ENCODE measurements at regions not wholly inside any gene's neighbourhood (a gene's known extent, or its start where the extent isn't known, plus 50 kb on each side); places are given as distances from the start of the nearest gene placed in this dataset.
"Not testable (repeated sequence)": the region's sequence is repeated elsewhere in the genome, so short reads cannot be mapped to it uniquely, and the experiment has no call there.

DNA sequence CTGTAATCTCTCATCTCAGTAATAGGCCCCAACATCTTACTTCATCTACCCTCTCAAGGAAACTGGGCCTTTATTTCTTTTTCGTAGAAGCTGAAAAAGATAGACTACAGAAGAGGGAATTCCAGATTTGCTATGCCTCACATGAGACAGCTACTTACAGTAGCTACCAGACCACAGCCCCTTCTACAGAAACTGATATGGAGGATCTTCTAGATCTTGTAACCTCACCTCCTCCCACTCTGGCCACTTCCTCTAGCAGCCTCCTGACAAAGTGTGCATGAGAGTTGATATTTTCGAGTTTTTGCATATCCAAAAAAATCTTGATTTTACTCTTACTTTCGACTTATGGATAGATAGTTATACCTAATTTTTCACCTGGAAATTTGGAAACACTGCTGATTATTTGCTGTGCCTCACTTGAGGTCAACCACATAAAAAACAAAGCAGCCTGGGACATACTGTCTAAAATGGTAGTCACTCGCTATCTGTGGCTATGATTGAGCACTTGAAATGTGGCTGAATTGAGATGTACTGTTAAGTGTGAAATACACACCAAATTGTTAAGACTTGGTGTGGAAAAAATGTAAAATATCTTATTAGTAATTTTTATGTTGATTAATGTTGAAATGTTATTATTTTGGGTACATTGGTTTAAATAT lies 86.3 kb upstream of the NID2 start:
- whole genome bisulfite sequencing, 2 experiments (ENCODE audit: insufficient coverage in 2 of 2), result 100% methylated on average over 1 of the region's 4 CpGs; no CpG with 5 or more reads in 1 of the 2 experiments
- H3K36me3 ChIP-seq (ENCODE audit: control insufficient read depth, insufficient read depth, low read length), result no peaks in the 10 kb centered on the region
- no peaks in the 10 kb centered on the region for H3K9me3 ChIP-seq (ENCODE audit: control insufficient read depth, low read length)
- no peak overlapping the region for H3K27ac ChIP-seq (ENCODE audit: low read depth, low read length, severe bottlenecking)
- H3K4me1 ChIP-seq (ENCODE audit: control insufficient read depth, insufficient read depth, low read length, poor library complexity, severe bottlenecking), result no peaks in the 10 kb centered on the region
- H3K4me3 ChIP-seq (ENCODE audit: extremely low read depth, insufficient read depth, low read length, poor library complexity, severe bottlenecking), result no peak overlapping the region

DNA sequence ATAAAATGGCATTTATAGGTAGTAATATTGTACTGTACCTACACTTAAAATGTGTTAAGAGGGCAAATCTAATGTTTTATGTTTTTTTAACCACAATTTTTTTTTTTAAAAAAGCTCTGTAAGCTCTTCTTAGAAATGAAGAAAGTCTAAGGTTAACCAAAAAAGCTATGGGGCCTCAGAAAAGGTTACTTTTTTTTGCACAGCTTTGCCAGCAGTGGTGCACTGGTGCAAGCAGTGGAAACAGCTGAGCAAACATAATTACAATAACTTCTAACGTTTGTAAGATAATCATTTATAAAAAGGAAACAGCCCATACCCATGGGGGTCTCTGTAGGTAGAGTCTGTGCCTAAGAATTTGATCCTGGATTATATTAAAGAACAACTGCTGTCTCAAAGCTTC lies 85.1 kb upstream of the NID2 start:
- H3K4me3 ChIP-seq (ENCODE audit: extremely low read depth, insufficient read depth, low read length, poor library complexity, severe bottlenecking), result no peak overlapping the region
- no CpG with 5 or more reads among the region's 1 CpG for WGBS, 2 experiments (ENCODE audit: insufficient coverage in 2 of 2)
- H3K27ac ChIP-seq (ENCODE audit: low read depth, low read length, severe bottlenecking), result no peak overlapping the region
- no peaks in the 10 kb centered on the region for H3K4me1 ChIP-seq (ENCODE audit: control insufficient read depth, insufficient read depth, low read length, poor library complexity, severe bottlenecking)
- no peaks in the 10 kb centered on the region for H3K9me3 ChIP-seq (ENCODE audit: control insufficient read depth, low read length)
- no peaks in the 10 kb centered on the region for H3K36me3 ChIP-seq (ENCODE audit: control insufficient read depth, insufficient read depth, low read length)

DNA sequence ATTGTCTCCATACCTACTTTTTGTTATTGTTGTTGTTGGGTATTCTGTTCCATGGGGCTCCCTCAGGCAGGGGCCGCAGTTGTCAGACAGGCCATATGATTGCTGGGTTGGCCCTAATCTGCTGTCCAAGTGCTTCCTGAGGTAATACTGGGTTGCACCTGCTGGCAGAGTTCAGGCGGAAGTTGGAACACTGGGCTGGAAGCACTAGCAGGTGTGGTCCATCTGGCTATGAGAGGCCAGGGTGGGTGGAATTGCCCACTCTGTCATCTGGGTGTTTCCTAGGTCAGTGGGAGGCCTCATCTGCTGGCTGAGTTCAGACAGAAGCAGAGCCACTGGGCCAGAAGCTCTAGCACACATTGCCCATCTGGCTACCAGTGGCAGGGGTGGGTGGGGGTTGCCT lies 81.3 kb upstream of the NID2 start:
- Histone ChIP-seq H3K9me3 (ENCODE audit: control insufficient read depth, low read length) (no peaks in the 10 kb centered on the region), H3K36me3 (ENCODE audit: control insufficient read depth, insufficient read depth, low read length) (no peaks in the 10 kb centered on the region), H3K4me3 (ENCODE audit: extremely low read depth, insufficient read depth, low read length, poor library complexity, severe bottlenecking) (no peak overlapping the region), H3K27ac (ENCODE audit: low read depth, low read length, severe bottlenecking) (no peak overlapping the region), H3K4me1 (ENCODE audit: control insufficient read depth, insufficient read depth, low read length, poor library complexity, severe bottlenecking) (no peaks in the 10 kb centered on the region)
- WGBS, 2 experiments (ENCODE audit: insufficient coverage in 2 of 2), result 80 to 88% methylated on average over 1 to 2 of the region's 2 CpGs

DNA sequence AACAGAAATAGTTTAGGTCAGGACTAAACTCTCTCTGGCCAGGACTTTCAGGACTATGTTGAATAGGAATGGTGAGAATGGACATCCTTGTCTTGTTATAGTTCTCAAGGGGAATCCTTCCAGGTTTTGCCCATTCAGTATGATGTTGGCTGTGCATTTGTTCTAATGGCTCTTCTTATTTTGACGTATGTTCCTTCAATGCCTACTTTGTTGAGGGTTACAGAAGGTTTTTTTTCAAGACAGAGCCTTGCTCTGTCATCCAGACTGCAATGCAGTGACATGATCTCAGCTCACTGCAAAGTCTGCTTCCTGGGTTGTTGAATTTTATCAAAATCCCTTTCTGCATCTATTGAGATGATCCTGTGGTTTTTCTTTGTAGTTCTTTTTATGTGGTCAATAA lies 79.5 kb upstream of the NID2 start:
- Histone ChIP-seq H3K4me1 (ENCODE audit: control insufficient read depth, insufficient read depth, low read length, poor library complexity, severe bottlenecking) (no peaks in the 10 kb centered on the region), H3K27ac (ENCODE audit: low read depth, low read length, severe bottlenecking) (no peak overlapping the region), H3K36me3 (ENCODE audit: control insufficient read depth, insufficient read depth, low read length) (no peaks in the 10 kb centered on the region), H3K9me3 (ENCODE audit: control insufficient read depth, low read length) (no peaks in the 10 kb centered on the region), H3K4me3 (ENCODE audit: extremely low read depth, insufficient read depth, low read length, poor library complexity, severe bottlenecking) (no peak overlapping the region)
- WGBS, 2 experiments (ENCODE audit: insufficient coverage in 2 of 2), result 60 to 82% methylated on average over 1 of the region's 1 CpG

DNA sequence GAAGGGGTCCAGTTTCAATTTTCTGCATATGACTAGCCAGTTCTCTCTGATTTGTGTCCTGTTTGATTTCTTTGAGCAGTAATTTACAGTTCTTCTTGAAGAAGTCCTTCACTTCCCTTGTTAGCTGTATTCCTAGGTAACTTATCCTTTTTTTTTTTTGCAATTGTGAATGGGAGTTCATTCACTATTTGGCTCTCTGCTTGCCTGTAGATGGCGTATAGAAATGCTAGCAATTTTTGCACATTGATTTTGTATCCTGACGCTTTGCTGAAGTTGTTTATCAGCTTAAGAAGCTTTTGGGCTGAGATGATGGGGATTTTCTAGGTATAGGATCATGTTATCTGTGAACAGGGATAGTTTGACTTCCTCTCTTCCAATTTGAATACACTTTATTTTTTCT lies 77.6 kb upstream of the NID2 start:
- no peaks in the 10 kb centered on the region for H3K4me1 ChIP-seq (ENCODE audit: control insufficient read depth, insufficient read depth, low read length, poor library complexity, severe bottlenecking)
- no peaks in the 10 kb centered on the region for H3K9me3 ChIP-seq (ENCODE audit: control insufficient read depth, low read length)
- 79 to 80% methylated on average over 1 to 2 of the region's 2 CpGs for WGBS, 2 experiments (ENCODE audit: insufficient coverage in 2 of 2)
- no peak overlapping the region for H3K4me3 ChIP-seq (ENCODE audit: extremely low read depth, insufficient read depth, low read length, poor library complexity, severe bottlenecking)
- H3K27ac ChIP-seq (ENCODE audit: low read depth, low read length, severe bottlenecking), result no peak overlapping the region
- H3K36me3 ChIP-seq (ENCODE audit: control insufficient read depth, insufficient read depth, low read length), result no peaks in the 10 kb centered on the region

DNA sequence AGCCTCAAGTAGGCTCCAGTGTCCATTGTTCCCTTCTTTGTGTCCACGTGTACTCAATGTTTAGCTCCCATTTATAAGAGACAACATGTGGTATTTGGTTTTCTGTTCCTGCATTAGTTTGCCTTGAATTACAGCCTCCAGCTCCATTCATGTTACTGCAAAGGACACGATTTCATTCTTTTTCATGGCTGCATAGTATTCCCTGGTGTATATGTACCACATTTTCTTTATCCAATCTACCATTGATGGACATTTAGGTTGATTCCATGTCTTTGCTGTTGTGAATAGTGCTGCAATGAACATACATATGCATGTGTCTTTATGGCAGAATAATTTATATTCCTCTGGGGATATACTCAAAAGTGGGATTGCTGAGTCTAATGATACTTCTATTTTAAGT lies 75.2 kb upstream of the NID2 start:
- not testable (repeated sequence) for H3K4me1 ChIP-seq (ENCODE audit: control insufficient read depth, insufficient read depth, low read length, poor library complexity, severe bottlenecking); H3K36me3 ChIP-seq (ENCODE audit: control insufficient read depth, insufficient read depth, low read length); H3K9me3 ChIP-seq (ENCODE audit: control insufficient read depth, low read length); H3K4me3 ChIP-seq (ENCODE audit: extremely low read depth, insufficient read depth, low read length, poor library complexity, severe bottlenecking); H3K27ac ChIP-seq (ENCODE audit: low read depth, low read length, severe bottlenecking)
- WGBS, 2 experiments (ENCODE audit: insufficient coverage in 2 of 2), result 100% methylated on average over 1 of the region's 2 CpGs; no CpG with 5 or more reads in 1 of the 2 experiments

DNA sequence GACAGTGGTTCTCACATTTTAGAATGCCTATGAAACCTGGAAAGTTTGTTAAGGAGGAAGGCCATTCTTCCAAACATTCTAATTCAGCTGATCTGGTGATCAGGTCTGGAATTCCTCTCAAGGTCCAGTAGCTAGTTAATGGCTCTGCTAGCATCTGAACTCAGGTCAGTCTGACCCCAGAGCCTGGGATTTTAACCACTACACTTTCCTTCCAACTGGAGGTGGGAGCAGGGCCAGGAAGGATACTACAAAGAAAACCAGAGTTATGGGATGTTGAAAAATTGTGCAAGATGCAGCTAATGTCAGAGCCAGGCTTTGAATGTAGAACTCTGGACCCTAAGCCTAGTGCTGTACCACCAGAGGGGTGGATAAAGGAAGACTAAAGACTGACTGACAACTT lies 73.6 kb upstream of the NID2 start:
- Histone ChIP-seq H3K27ac (ENCODE audit: low read depth, low read length, severe bottlenecking) (no peak overlapping the region), H3K4me3 (ENCODE audit: extremely low read depth, insufficient read depth, low read length, poor library complexity, severe bottlenecking) (no peak overlapping the region), H3K4me1 (ENCODE audit: control insufficient read depth, insufficient read depth, low read length, poor library complexity, severe bottlenecking) (no peaks in the 10 kb centered on the region), H3K36me3 (ENCODE audit: control insufficient read depth, insufficient read depth, low read length) (no peaks in the 10 kb centered on the region), H3K9me3 (ENCODE audit: control insufficient read depth, low read length) (no peaks in the 10 kb centered on the region)

DNA sequence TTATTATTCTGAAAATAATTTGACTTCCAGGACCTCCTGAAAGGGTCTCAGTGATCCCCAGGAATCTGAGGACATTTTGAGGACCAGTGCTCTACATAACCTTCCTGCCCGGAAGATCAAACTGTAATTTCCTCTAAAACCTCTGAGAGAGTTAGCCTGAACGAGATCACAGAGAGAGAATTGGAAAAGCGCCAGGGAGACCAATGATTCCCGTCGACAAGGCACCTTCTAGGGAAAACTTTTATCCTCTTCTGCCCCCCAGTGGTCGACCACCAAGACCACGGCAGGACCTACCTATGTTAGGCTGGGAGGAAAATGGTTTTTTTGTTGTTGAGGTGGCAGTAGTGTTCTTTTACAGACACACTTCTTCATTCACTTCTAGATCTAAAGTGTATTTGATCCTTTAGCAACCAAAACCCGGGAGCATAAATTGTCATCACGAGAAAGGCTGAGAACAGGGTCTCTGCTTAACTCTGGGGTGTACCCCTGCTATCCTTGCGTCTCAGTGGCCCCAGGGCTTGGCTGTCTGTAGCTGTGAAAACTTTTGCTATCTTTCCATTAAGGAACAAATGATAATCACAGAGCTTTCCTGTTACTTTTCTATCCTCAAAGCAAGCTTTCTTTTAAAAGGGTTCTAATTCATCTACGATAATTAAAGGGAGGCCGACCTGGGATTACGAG lies 62.9 kb upstream of the NID2 start:
- Histone ChIP-seq H3K27ac (ENCODE audit: low read depth, low read length, severe bottlenecking) (no peak overlapping the region), H3K4me3 (ENCODE audit: extremely low read depth, insufficient read depth, low read length, poor library complexity, severe bottlenecking) (no peak overlapping the region), H3K36me3 (ENCODE audit: control insufficient read depth, insufficient read depth, low read length) (no peaks in the 10 kb centered on the region), H3K4me1 (ENCODE audit: control insufficient read depth, insufficient read depth, low read length, poor library complexity, severe bottlenecking) (peaks cover 4% of the 10 kb centered on the region), H3K9me3 (ENCODE audit: control insufficient read depth, low read length) (peaks cover 8% of the 10 kb centered on the region)
- WGBS, 2 experiments (ENCODE audit: insufficient coverage in 2 of 2), result 37 to 38% methylated on average over 10 to 11 of the region's 13 CpGs

DNA sequence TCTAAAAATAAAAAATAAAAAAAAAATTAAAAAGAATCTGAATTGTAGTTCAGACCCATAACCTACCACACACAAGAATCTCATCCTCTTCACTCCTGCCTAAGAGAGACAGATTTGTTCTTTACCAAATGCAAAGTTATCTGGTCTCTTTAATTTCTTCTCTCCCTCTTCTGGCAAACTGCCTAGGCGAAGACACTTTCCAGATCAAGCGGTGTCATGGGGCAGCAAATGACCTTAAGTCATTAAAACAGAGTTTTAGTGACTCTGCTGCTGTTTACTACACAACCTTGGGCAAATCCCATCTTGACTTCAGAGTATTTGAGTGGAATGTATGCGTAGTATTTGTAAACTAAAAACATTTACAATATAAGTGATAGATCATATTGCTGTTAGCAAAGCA lies 60.9 kb upstream of the NID2 start:
- WGBS, 2 experiments (ENCODE audit: insufficient coverage in 2 of 2), result 75% methylated on average over 2 of the region's 3 CpGs; no CpG with 5 or more reads in 1 of the 2 experiments
- Histone ChIP-seq H3K9me3 (ENCODE audit: control insufficient read depth, low read length) (peaks cover 6% of the 10 kb centered on the region), H3K36me3 (ENCODE audit: control insufficient read depth, insufficient read depth, low read length) (no peaks in the 10 kb centered on the region), H3K27ac (ENCODE audit: low read depth, low read length, severe bottlenecking) (no peak overlapping the region), H3K4me3 (ENCODE audit: extremely low read depth, insufficient read depth, low read length, poor library complexity, severe bottlenecking) (no peak overlapping the region), H3K4me1 (ENCODE audit: control insufficient read depth, insufficient read depth, low read length, poor library complexity, severe bottlenecking) (peaks cover 14% of the 10 kb centered on the region)

DNA sequence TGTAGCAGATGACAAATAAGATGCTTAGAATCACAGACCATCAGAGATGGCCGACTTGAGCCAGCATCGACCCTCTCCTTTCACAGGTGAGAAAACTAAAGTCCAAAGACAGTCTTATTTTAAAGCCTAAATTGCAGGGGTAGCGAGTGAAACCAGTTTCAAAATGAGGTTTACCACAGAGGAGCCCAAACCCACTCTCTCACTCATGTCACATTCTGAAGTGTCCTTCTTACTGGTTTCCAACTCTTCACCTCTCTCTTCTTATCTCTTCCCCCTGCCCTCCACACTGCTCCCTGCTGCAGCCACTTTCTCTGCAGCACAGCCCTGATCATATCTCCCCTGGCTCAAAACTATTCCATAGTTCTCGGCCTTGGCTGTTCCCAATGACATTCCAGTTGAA lies 57.0 kb upstream of the NID2 start:
- no peaks in the 10 kb centered on the region for H3K9me3 ChIP-seq (ENCODE audit: control insufficient read depth, low read length)
- WGBS, 2 experiments (ENCODE audit: insufficient coverage in 2 of 2), result 90 to 91% methylated on average over 3 of the region's 4 CpGs
- H3K36me3 ChIP-seq (ENCODE audit: control insufficient read depth, insufficient read depth, low read length), result no peaks in the 10 kb centered on the region
- peaks cover 12% of the 10 kb centered on the region for H3K4me1 ChIP-seq (ENCODE audit: control insufficient read depth, insufficient read depth, low read length, poor library complexity, severe bottlenecking)
- no peak overlapping the region for H3K4me3 ChIP-seq (ENCODE audit: extremely low read depth, insufficient read depth, low read length, poor library complexity, severe bottlenecking)
- H3K27ac ChIP-seq (ENCODE audit: low read depth, low read length, severe bottlenecking), result no peak overlapping the region

Measured in mesodermal cell (in vitro differentiated cells).